ENCODE measurements at regions not wholly inside any gene's neighbourhood (a gene's known extent, or its start where the extent isn't known, plus 50 kb on each side); places are given as distances from the start of the nearest gene placed in this dataset.

GRCh38 chr6:22681761-22682160, 112.4 kb downstream of the HDGFL1 start:
- DNase-seq (ENCODE audit: low spot score) = no peak
- 73% methylated on average over 3 of the region's 3 CpGs for WGBS

GRCh38 chr6:22682979-22683378, 113.6 kb downstream of the HDGFL1 start:
- Histone ChIP-seq H3K27ac (ENCODE audit: low read depth in 1 of 2, low read length in 2 of 2) (no peak overlapping the region), H3K9ac (ENCODE audit: low read depth in 1 of 2, low read length in 2 of 2) (no peak overlapping the region), H3K4me3 (ENCODE audit: low read depth in 1 of 3, low read length in 3 of 3) (no peak overlapping the region), H3K4me1 (ENCODE audit: control insufficient read depth in 4 of 4, insufficient read depth in 4 of 4, low read length in 3 of 4) (no peaks in the 10 kb centered on the region), H3K27me3 (ENCODE audit: control insufficient read depth in 4 of 4, insufficient read depth in 4 of 4, low read length in 3 of 4) (no peaks in the 10 kb centered on the region), H3K9me3 (ENCODE audit: control insufficient read depth in 4 of 4, low read length in 3 of 4) (no peaks in the 10 kb centered on the region), H3K36me3 (ENCODE audit: control insufficient read depth in 4 of 4, insufficient read depth in 3 of 4, low read depth in 1 of 4, low read length in 3 of 4) (no peaks in the 10 kb centered on the region)
- WGBS = 65% methylated on average over 6 of the region's 6 CpGs
- DNase-seq (ENCODE audit: low spot score) = no peak
- TF ChIP-seq NR2F2 (IDR thresholded peaks at IDR 0.05) (no peak), JUND (IDR thresholded peaks at IDR 0.05) (no peak), FOXA2 (IDR thresholded peaks at IDR 0.05) (no peak), MAX (IDR thresholded peaks at IDR 0.05) (no peak)

More at GRCh38 chr6:22681761-22682160, 112.4 kb downstream of the HDGFL1 start:
- Histone ChIP-seq H3K9ac (ENCODE audit: low read depth in 1 of 2, low read length in 2 of 2) (no peak overlapping the region), H3K4me3 (ENCODE audit: low read depth in 1 of 3, low read length in 3 of 3) (no peak overlapping the region), H3K36me3 (ENCODE audit: control insufficient read depth in 4 of 4, insufficient read depth in 3 of 4, low read depth in 1 of 4, low read length in 3 of 4) (no peaks in the 10 kb centered on the region), H3K27me3 (ENCODE audit: control insufficient read depth in 4 of 4, insufficient read depth in 4 of 4, low read length in 3 of 4) (no peaks in the 10 kb centered on the region), H3K4me1 (ENCODE audit: control insufficient read depth in 4 of 4, insufficient read depth in 4 of 4, low read length in 3 of 4) (no peaks in the 10 kb centered on the region), H3K27ac (ENCODE audit: low read depth in 1 of 2, low read length in 2 of 2) (no peak overlapping the region), H3K9me3 (ENCODE audit: control insufficient read depth in 4 of 4, low read length in 3 of 4) (no peaks in the 10 kb centered on the region)
- TF ChIP-seq MAX (IDR thresholded peaks at IDR 0.05) (no peak), EGR1 (IDR thresholded peaks at IDR 0.05; ENCODE audit: low read depth in 2 of 2) (no peak), NR2F2 (IDR thresholded peaks at IDR 0.05) (no peak), FOXA2 (IDR thresholded peaks at IDR 0.05) (no peak), RXRA (IDR thresholded peaks at IDR 0.05) (no peak)

GRCh38 chr6:22690446-22690845, 121.1 kb downstream of the HDGFL1 start:
- Histone ChIP-seq H3K36me3 (ENCODE audit: control insufficient read depth in 4 of 4, insufficient read depth in 3 of 4, low read depth in 1 of 4, low read length in 3 of 4) (no peaks in the 10 kb centered on the region), H3K4me1 (ENCODE audit: control insufficient read depth in 4 of 4, insufficient read depth in 4 of 4, low read length in 3 of 4) (no peaks in the 10 kb centered on the region), H3K27ac (ENCODE audit: low read depth in 1 of 2, low read length in 2 of 2) (no peak overlapping the region), H3K4me3 (ENCODE audit: low read depth in 1 of 3, low read length in 3 of 3) (no peak overlapping the region), H3K9me3 (ENCODE audit: control insufficient read depth in 4 of 4, low read length in 3 of 4) (no peaks in the 10 kb centered on the region), H3K27me3 (ENCODE audit: control insufficient read depth in 4 of 4, insufficient read depth in 4 of 4, low read length in 3 of 4) (no peaks in the 10 kb centered on the region), H3K9ac (ENCODE audit: low read depth in 1 of 2, low read length in 2 of 2) (no peak overlapping the region)
- DNase-seq (ENCODE audit: low spot score) = no peak
- TF ChIP-seq RXRA (IDR thresholded peaks at IDR 0.05) (no peak), MAX (IDR thresholded peaks at IDR 0.05) (no peak), NR2F2 (IDR thresholded peaks at IDR 0.05) (no peak), JUND (IDR thresholded peaks at IDR 0.05) (no peak)
- 98% methylated on average over 2 of the region's 2 CpGs for WGBS

- no peaks in the 10 kb centered on the region for H3K36me3 ChIP-seq (ENCODE audit: control insufficient read depth in 4 of 4, insufficient read depth in 3 of 4, low read depth in 1 of 4, low read length in 3 of 4)
- DNase-seq (ENCODE audit: low spot score) = no peak
- no peaks in the 10 kb centered on the region for H3K4me1 ChIP-seq (ENCODE audit: control insufficient read depth in 4 of 4, insufficient read depth in 4 of 4, low read length in 3 of 4)
- no peaks in the 10 kb centered on the region for H3K9me3 ChIP-seq (ENCODE audit: control insufficient read depth in 4 of 4, low read length in 3 of 4)
- 80% methylated on average over 1 of the region's 1 CpG for WGBS
- H3K4me3 ChIP-seq (ENCODE audit: low read depth in 1 of 3, low read length in 3 of 3) = no peak overlapping the region
- H3K9ac ChIP-seq (ENCODE audit: low read depth in 1 of 2, low read length in 2 of 2) = no peak overlapping the region
- H3K27me3 ChIP-seq (ENCODE audit: control insufficient read depth in 4 of 4, insufficient read depth in 4 of 4, low read length in 3 of 4) = no peaks in the 10 kb centered on the region
- no peak overlapping the region for H3K27ac ChIP-seq (ENCODE audit: low read depth in 1 of 2, low read length in 2 of 2)
- no peak for TF ChIP-seq CTCF (IDR thresholded peaks at IDR 0.05; ENCODE audit: low read depth, low read length, missing input control)
- TF ChIP-seq NR2F2 (IDR thresholded peaks at IDR 0.05) = no peak
- TF ChIP-seq TAF1 (conservative IDR thresholded peaks at IDR 0.05) = no peak
- no peak for TF ChIP-seq RXRA (IDR thresholded peaks at IDR 0.05)
- no peak for TF ChIP-seq FOXA2 (IDR thresholded peaks at IDR 0.05)
- no peak for TF ChIP-seq HNF4G (IDR thresholded peaks at IDR 0.05)
- no peak for TF ChIP-seq FOXA1 (IDR thresholded peaks at IDR 0.05)
- no peak for TF ChIP-seq MAX (IDR thresholded peaks at IDR 0.05)
- TF ChIP-seq JUND (IDR thresholded peaks at IDR 0.05) = no peak
- no peak for TF ChIP-seq SP1 (IDR thresholded peaks at IDR 0.05)
- TF ChIP-seq ATF3 (IDR thresholded peaks at IDR 0.05) = no peak
- no peak for TF ChIP-seq ZBTB33 (IDR thresholded peaks at IDR 0.05)
- no peak for TF ChIP-seq RAD21 (IDR thresholded peaks at IDR 0.05)
- no peak for TF ChIP-seq EGR1 (IDR thresholded peaks at IDR 0.05; ENCODE audit: low read depth in 2 of 2)
Observed at GRCh38 chr6:22694092-22694724, 124.8 kb downstream of the HDGFL1 start.
